Putamen (tissue), 1 donor: ENCODE measurements at regions not wholly inside any gene's neighbourhood (a gene's known extent, or its start where the extent isn't known, plus 50 kb on each side); places are given as distances from the start of the nearest gene placed in this dataset.
"Not testable (repeated sequence)": the region's sequence is repeated elsewhere in the genome, so short reads cannot be mapped to it uniquely, and the experiment has no call there.

Experiments
- DNase-seq: peaks from one replicate; pipeline ENCODE4 v3.0.0-alpha.2; 2016; ENCODE audit warnings: low spot score

DNA sequence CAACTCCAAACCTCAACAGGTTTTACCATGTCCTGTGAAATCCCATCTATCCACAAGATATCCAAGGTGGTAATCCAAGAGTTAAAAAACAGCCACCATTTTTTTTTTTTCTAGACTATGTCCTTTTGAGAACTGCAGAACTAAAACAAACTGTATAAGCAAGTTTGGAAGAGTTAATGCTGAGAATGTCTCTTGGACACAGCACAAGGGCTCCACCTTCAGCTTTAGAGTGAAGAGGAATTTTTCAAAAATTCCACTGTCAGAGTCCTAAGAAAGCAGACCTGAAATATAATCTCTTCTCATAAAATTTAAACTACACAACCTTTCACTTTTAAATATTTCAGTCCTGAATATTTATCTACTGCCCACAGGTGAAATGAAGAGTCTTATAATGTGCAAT, 167.8 kb upstream of the CCNG1 start:
- DNase-seq, result no peak

DNA sequence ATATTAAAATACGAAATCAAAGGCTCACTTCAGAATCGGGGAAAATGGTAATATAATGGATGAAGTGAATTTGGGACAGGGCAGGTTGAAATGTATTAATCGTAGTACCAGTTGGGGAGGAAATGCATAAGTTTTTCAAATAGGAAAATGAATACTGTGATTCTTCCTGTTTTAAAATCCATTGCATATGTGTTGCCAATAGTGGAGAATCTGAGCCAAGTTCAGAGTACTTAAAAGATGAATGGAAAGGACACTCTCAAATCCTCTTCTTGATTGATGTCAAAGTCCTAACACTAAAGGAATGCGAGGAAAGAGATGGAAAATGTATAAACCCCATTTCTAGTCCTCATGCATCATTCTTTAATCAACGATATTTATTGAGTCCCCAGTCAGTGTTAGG, 160.9 kb upstream of the CCNG1 start:
- DNase-seq, result no peak

- not testable (repeated sequence) for DNase-seq
Observed at GRCh38 chr5:163280897-163281296, 156.5 kb upstream of the CCNG1 start.

GRCh38 chr5:163281512-163281911, 155.9 kb upstream of the CCNG1 start:
- DNase-seq, result no peak

DNA sequence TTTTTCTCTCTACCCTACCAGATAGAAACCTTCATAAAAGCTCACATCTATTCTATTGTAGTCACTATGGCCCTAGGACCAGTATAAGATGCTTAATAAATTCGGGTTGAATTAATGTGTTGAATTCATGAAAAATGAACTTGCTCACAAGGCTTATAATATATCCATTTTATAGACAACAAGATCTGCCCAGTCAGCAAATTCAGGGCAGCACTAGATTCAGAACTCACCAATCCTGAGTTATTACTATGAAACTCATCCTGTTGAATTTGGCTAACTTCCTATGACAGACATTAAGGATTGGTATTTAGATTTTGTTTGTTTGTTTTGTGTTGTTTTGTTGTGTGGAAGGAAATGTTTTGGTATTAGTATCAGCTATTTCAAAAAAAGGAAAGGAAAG, 143.6 kb upstream of the CCNG1 start:
- no peak for DNase-seq

DNA sequence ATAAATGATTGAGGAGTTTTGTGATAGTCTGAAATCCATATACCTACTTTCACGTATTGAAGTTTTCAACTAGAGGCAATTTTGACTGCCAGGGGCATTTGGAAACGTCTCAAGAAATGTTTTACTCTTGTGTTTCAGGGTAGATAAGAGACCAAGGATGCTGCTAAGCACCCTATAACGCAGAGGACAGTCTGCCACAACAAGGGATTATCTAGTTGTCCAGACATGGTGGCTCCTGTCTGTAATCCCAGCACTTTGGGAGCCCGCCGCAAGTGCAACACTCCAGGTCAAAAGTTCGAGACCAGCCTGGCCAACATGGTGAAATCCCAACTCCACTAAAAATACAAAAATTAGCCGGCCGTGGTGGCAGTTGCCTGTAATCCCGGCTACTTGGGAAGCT, 133.7 kb upstream of the CCNG1 start:
- DNase-seq, result no peak

DNA sequence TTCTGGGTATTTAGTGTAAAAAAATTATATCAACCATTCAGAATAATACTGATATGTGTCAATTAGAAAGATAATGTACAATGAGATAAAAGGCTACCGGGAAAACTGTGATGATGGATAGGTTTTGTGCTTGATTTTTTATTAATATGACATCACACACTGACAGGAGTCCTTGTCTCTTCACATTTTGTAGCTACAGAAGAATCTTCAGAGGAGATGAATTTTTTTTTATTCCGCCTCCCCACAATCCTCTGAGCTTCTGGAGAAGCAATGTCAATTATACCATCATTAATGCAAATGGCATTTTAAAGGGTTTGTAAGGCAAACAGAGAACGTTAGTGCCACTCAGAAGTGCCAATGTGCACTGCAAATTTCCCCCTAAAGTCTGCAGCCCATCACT, 131.7 kb upstream of the CCNG1 start:
- DNase-seq, result peak; percentile 63

GRCh38 chr5:163306421-163306820, 131.0 kb upstream of the CCNG1 start:
- no peak for DNase-seq

- DNase-seq, result no peak
Observed at GRCh38 chr5:163309914-163310313, 127.5 kb upstream of the CCNG1 start.

- DNase-seq, result no peak
Observed at GRCh38 chr5:163310997-163311396, 126.4 kb upstream of the CCNG1 start.

GRCh38 chr5:163312598-163312997, 124.8 kb upstream of the CCNG1 start:
- DNase-seq, result no peak

DNA sequence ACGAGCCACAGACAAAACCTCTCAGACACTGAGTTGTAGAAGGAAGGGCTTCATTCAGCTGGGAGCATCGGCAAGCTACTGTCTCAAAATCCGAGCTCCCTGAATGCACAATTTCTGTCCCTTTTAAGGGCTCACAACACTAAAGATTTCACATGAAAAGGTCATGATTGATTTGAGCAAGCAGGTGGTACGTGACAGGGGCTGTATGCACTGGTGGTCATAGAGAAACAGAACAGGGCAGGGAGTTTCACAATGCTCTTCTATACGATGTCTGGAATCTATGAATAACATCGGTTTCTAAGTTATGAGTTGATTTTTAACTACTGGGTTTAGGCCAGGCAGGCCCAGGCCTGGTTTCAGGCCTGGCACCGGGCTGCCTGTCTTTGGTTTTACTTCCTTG, 124.3 kb upstream of the CCNG1 start:
- not testable (repeated sequence) for DNase-seq

GRCh38 chr5:163316374-163316773, 121.0 kb upstream of the CCNG1 start:
- DNase-seq, result not testable (repeated sequence)

GRCh38 chr5:163318707-163319106, 118.7 kb upstream of the CCNG1 start:
- no peak for DNase-seq

- DNase-seq, result no peak
Observed at GRCh38 chr5:163321511-163321910, 115.9 kb upstream of the CCNG1 start.

DNA sequence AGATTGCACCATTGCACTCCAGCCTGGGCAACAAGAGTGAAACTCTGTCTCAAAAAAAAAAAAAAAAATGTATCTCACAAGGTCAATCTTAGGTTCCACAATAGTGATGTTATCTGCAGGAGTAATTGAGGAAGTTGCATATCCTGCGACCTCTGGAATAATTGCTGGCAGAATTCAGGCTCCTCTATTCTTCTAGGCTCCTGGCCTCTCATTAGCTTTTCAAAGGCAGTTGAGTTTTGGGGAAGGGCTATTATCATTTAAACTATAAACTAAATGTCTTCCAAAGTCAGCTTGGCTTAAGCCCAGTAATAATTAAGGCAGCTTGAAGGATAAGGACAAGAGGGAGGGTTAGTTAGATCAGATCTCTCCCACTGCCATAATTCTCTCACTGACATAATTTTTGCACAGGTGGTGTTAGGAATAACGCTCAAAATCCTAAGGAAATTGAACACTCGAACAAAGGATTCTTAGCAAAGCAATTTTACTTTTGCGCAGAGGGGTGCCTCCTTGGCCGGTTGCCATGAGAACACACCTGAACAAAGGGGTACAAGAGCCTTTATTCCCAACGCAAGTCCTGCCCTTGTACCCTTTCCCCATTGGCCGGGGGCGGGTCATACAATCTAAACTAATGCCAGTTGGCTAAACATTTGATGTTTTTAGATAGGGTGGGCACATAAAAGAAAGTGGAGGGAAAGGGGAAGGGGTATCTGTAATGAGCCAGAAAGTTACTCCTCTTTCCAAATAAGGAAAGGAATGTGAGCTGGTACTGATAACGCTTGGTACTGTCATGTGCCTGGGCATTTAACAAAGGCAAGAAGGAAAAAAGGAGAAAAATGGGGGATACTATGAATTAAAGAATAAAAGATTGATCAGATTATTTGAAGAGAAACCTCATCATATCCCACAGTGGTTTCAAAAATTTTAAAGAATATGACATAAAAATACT, 106.4 kb upstream of the CCNG1 start:
- DNase-seq, result no peak

DNA sequence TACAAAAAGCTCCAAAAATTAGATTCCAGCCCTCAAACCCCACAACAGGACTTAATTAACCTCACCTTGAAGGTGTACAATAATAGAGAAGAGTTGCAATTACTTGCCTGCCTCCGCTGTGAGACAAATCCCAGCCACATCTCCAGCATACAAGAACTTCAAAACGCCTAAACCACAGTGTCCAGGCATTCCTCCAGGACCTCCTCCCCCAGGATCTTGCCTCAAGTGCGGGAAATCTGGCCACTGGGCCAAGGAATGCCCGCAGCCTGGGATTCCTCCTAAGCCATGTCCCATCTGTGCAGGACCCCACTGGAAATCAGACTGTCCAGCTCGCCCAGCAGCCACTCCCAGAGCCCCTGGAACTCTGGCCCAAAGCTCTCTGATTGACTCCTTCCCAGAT, 101.3 kb upstream of the CCNG1 start:
- DNase-seq, result not testable (repeated sequence)

DNA sequence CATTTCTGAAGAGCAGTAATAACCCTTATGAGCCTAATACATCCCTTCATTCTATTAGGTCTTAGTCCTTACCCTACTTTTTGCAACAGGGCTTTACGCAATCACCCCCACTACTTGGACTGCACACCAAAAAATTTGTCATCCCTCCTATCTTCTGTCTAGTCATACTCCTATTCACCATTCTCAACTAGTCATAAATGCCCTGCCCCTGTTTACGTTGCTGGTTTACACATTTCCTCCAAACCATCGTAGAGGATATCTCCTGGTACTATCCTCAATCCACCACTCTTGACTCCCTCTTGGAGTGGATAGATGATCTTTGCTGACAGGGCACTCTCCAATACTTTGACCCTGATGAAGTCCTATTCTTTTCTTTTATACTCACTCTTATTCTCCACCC, 98.2 kb upstream of the CCNG1 start:
- DNase-seq, result no peak

DNA sequence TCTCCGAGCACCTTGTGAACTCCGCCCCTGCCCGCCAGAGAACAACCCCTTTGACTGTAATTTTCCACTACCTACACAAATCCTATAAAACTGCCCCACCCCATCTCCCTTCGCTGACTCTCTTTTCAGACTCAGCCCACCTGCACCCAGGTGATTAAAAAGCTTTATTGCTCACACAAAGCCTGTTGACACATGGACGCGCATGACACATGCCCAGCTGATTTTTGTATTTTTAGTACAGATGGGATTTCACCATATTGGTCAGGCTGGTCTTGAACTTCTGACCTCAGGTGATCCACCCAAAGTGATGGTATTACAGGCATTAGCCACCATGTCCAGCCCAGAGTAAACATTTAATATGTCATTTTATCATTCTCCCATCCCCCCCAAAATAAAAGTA, 97.0 kb upstream of the CCNG1 start:
- DNase-seq, result not testable (repeated sequence)

DNA sequence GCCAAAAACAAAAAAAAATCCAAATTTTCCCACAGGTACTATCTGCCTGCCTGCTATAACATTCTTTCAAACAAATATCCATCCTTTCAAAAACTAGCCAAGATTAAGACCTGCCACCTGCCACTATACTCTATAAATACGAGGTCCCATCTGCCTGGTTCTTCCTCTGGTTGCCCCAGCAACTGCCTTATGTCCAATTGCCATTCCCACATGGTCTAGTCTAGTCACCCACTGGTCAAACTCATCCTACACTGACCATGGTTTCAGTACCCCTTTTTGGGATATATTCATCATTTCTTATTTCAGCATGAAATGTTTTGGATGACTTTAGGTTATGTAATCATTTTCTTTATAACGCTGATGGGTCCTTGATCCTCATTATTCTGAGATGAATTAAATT, 95.1 kb upstream of the CCNG1 start:
- DNase-seq, result no peak

DNA sequence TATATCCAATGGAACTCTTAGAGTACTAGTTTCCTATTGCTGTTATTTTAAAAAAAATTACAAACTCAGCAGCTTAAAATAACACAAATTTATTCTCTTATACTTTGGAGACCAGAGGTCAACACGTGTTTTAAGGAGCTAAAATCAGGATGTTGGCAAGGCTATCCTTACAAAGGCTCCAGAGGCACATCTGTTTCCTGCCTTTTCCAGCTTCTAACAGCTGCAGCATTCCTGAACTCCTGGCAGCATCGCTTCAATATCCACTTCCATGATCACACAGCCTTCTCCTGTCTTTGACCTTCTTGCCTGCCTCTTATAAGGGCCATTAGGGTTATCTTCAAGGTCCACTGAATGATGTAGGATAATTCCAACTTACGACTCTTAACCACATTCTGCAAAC, 92.2 kb upstream of the CCNG1 start:
- DNase-seq, result no peak

DNA sequence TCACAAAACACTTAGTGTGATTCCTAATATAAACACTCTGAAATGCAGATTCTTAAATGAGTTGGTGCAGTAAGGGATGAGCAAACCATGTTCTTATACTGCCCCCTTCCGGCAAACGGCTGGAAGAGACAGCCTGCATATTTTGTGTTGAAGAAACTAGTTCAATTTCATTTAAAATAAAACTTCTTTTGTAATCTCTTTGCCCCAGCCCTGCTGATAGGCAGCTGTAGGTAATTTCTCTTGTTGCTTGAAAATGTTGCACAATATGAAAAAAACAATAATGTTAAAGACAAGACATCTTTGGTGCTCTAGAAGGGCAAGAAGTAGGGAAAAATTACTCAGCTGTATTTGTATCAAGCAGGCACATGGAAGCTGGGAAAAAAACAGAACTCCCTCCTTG, 89.7 kb upstream of the CCNG1 start:
- DNase-seq, result peak; percentile 57

DNA sequence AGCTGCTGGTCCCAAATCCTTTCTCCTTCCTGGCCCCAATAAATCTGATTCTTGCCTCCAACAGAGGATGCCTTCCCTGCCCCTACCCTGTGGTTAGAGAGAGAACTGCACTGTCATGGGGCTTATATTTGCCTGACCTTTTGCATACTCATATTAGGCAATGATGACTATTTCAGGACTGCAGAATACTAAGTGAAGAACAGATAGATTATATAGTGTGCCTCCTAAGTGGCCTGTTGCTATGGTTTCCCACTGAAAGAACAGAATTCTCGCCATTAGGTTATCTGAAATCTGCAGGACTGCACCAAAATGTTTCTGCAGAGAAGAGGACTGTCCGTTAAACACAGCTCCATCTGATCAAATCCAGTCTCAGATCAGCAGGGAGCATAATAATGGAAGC, 87.3 kb upstream of the CCNG1 start:
- no peak for DNase-seq

- no peak for DNase-seq
Observed at GRCh38 chr5:163352531-163352930, 84.9 kb upstream of the CCNG1 start.
